ENCODE measurements at regions not wholly inside any gene's neighbourhood (a gene's known extent, or its start where the extent isn't known, plus 50 kb on each side); places are given as distances from the start of the nearest gene placed in this dataset.

DNA sequence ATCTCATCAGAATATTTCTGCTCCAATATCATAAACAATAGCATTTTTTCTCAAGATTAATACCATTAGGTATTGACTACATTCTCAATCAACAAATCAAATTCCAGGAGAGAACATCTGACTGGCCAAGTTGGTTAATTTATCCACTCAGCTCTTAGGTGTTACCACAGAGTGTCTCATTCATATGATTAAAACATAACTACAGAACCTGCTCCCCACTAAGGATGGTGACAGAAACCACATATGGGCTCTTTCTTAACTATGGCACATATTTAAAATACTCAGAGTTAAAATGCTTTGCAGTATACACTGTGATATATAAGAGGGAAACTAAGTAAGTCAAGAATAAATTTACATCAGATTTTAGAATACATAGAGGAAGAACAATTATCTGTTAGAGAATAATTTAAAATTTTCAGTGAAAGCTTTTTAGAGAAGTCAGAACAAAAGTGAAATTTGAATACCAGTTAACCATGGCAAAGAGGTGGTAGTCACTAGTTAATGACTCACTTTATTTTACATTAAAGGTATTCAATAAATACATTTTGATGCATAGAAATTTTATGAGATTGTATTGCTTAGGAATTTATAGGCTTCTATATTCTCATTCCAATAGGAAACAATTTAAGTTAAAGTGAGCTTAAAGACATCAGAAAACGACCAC lies 1120.8 kb upstream of the TMEFF2 start:
- no peaks in the 10 kb centered on the region for H3K79me2 ChIP-seq (ENCODE audit: low read depth)
- H4K20me1 ChIP-seq (ENCODE audit: insufficient read depth) = no peaks in the 10 kb centered on the region
- no peak overlapping the region for H3K4me3 ChIP-seq
- H3K9me2 ChIP-seq (ENCODE audit: insufficient read depth) = no peaks in the 10 kb centered on the region
- H2AFZ ChIP-seq = no peak overlapping the region
- intact Hi-C loops (cut with micrococcal nuclease; ENCODE audit: unreplicated experiment) = no loop called here
- H3K4me2 ChIP-seq = no peak overlapping the region
- no peak overlapping the region for H3K27ac ChIP-seq
- ChIA-PET POLR2A (ENCODE audit: unreplicated experiment) (no interaction called here), CTCF (no interaction called here)
- TF ChIP-seq, protein P1, sequence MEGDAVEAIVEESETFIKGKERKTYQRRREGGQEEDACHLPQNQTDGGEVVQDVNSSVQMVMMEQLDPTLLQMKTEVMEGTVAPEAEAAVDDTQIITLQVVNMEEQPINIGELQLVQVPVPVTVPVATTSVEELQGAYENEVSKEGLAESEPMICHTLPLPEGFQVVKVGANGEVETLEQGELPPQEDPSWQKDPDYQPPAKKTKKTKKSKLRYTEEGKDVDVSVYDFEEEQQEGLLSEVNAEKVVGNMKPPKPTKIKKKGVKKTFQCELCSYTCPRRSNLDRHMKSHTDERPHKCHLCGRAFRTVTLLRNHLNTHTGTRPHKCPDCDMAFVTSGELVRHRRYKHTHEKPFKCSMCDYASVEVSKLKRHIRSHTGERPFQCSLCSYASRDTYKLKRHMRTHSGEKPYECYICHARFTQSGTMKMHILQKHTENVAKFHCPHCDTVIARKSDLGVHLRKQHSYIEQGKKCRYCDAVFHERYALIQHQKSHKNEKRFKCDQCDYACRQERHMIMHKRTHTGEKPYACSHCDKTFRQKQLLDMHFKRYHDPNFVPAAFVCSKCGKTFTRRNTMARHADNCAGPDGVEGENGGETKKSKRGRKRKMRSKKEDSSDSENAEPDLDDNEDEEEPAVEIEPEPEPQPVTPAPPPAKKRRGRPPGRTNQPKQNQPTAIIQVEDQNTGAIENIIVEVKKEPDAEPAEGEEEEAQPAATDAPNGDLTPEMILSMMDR (conservative IDR thresholded peaks at IDR 0.05) = no peak
- no peak for TF ChIP-seq EZH2 (IDR thresholded peaks at IDR 0.05; ENCODE audit: low read depth)
- no TSS peak for BruUV-seq (replicated peaks)
- no peaks in the 10 kb centered on the region for H3K9me3 ChIP-seq (ENCODE audit: insufficient read depth, low read depth)
- no peaks in the 10 kb centered on the region for H3K36me3 ChIP-seq (ENCODE audit: low read depth)
- no peak for DNase-seq
- H3F3A ChIP-seq (ENCODE audit: insufficient read depth, low read depth) = no peaks in the 10 kb centered on the region
- H3K27me3 ChIP-seq (ENCODE audit: insufficient read depth, low read depth) = no peaks in the 10 kb centered on the region
- H3K4me1 ChIP-seq (replicated peaks; ENCODE audit: insufficient read depth) = no peaks in the 10 kb centered on the region

DNA sequence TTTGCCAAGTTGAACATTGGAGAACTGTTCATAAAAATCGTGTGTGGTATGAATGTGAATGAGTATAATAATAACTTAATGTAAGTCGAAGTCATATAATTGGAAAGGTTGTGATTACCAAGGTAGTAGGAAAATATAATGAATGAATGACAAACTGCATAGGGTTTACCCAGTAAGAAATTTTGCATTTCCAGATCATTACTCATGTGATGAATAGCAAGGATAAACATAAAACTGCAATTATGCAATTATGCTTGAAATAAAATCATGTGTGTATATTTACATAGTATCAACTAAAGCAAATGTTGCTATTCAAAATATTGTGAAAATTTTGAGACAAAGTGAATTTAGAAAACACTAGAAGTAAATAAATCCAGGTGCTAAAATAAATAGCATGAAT lies 1108.7 kb upstream of the TMEFF2 start:
- H3K9me3 ChIP-seq (ENCODE audit: insufficient read depth, low read depth) = no peaks in the 10 kb centered on the region
- no peak overlapping the region for H2AFZ ChIP-seq
- H3K27me3 ChIP-seq (ENCODE audit: insufficient read depth, low read depth) = no peaks in the 10 kb centered on the region
- BruUV-seq (replicated peaks) = no TSS peak
- no peak overlapping the region for H3K4me2 ChIP-seq
- intact Hi-C loops (cut with micrococcal nuclease; ENCODE audit: unreplicated experiment) = no loop called here
- no peaks in the 10 kb centered on the region for H3K79me2 ChIP-seq (ENCODE audit: low read depth)
- TF ChIP-seq, protein P1 (conservative IDR thresholded peaks at IDR 0.05) = no peak
- no peak for TF ChIP-seq EZH2 (IDR thresholded peaks at IDR 0.05; ENCODE audit: low read depth)
- ChIA-PET POLR2A (ENCODE audit: unreplicated experiment) (no interaction called here), CTCF (no interaction called here)
- no peak overlapping the region for H3K27ac ChIP-seq
- H3K4me3 ChIP-seq = no peak overlapping the region
- H4K20me1 ChIP-seq (ENCODE audit: insufficient read depth) = no peaks in the 10 kb centered on the region
- no peaks in the 10 kb centered on the region for H3K9me2 ChIP-seq (ENCODE audit: insufficient read depth)
- H3K36me3 ChIP-seq (ENCODE audit: low read depth) = no peaks in the 10 kb centered on the region
- H3F3A ChIP-seq (ENCODE audit: insufficient read depth, low read depth) = no peaks in the 10 kb centered on the region
- no peak for DNase-seq
- H3K4me1 ChIP-seq (replicated peaks; ENCODE audit: insufficient read depth) = no peaks in the 10 kb centered on the region

DNA sequence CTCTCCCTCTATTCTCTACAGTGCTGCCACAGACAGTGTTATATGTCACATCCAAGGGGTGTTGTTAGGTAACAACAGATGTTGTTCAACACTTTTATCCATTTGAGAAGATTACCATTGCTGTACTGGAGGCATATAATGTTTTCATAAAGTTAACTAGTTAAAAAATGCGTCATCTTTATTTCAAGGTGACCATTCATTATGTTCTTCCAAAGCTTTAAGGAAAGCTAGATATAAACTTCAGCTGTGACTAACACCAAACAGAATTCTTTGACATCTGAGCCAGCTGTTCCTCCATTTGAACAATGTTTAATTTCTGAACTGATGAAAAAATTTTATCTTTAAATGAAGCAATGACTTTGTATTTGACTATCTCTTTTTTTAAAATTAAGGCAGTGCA lies 1099.6 kb upstream of the TMEFF2 start:
- no peaks in the 10 kb centered on the region for H3K9me3 ChIP-seq (ENCODE audit: insufficient read depth, low read depth)
- H3K4me2 ChIP-seq = no peak overlapping the region
- no peaks in the 10 kb centered on the region for H3F3A ChIP-seq (ENCODE audit: insufficient read depth, low read depth)
- no peak for DNase-seq
- H3K36me3 ChIP-seq (ENCODE audit: low read depth) = no peaks in the 10 kb centered on the region
- no TSS peak for BruUV-seq (replicated peaks)
- no peaks in the 10 kb centered on the region for H3K9me2 ChIP-seq (ENCODE audit: insufficient read depth)
- no peak overlapping the region for H2AFZ ChIP-seq
- POLR2A ChIA-PET (ENCODE audit: unreplicated experiment) = no interaction called here
- H3K4me1 ChIP-seq (replicated peaks; ENCODE audit: insufficient read depth) = no peaks in the 10 kb centered on the region
- H3K79me2 ChIP-seq (ENCODE audit: low read depth) = no peaks in the 10 kb centered on the region
- no peaks in the 10 kb centered on the region for H3K27me3 ChIP-seq (ENCODE audit: insufficient read depth, low read depth)
- no peak overlapping the region for H3K4me3 ChIP-seq
- TF ChIP-seq, protein P1 (conservative IDR thresholded peaks at IDR 0.05) = no peak
- TF ChIP-seq EZH2 (IDR thresholded peaks at IDR 0.05; ENCODE audit: low read depth) = no peak
- intact Hi-C loops (cut with micrococcal nuclease; ENCODE audit: unreplicated experiment) = no loop called here
- H4K20me1 ChIP-seq (ENCODE audit: insufficient read depth) = no peaks in the 10 kb centered on the region
- H3K27ac ChIP-seq = no peak overlapping the region
- CTCF ChIA-PET = no interaction called here

Measured in PC-9 (cell line).